ENCODE measurements at regions not wholly inside any gene's neighbourhood (a gene's known extent, or its start where the extent isn't known, plus 50 kb on each side); places are given as distances from the start of the nearest gene placed in this dataset.

DNA sequence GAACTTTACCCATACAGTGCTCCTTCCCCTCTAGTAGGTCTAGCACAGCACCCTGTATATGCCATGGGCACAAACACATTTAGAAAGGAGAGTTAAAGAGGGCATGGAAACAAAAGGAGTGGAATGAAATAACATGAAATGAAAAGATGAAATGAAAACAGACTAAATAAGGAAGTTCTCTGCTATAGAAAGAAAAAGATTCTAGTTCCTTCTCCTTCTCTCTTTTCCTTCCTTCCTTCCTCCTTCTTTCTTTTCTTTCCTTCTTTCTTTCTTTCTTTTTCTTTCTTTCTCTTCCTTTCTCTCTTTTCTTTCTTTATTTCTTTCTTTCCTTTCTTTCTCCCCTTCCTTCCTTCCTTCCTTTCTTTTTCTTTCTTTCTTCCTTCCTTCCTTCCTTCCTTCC is 2197.4 kb downstream of the PCDH7 start:
- TF ChIP-seq, protein P1, sequence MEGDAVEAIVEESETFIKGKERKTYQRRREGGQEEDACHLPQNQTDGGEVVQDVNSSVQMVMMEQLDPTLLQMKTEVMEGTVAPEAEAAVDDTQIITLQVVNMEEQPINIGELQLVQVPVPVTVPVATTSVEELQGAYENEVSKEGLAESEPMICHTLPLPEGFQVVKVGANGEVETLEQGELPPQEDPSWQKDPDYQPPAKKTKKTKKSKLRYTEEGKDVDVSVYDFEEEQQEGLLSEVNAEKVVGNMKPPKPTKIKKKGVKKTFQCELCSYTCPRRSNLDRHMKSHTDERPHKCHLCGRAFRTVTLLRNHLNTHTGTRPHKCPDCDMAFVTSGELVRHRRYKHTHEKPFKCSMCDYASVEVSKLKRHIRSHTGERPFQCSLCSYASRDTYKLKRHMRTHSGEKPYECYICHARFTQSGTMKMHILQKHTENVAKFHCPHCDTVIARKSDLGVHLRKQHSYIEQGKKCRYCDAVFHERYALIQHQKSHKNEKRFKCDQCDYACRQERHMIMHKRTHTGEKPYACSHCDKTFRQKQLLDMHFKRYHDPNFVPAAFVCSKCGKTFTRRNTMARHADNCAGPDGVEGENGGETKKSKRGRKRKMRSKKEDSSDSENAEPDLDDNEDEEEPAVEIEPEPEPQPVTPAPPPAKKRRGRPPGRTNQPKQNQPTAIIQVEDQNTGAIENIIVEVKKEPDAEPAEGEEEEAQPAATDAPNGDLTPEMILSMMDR (IDR thresholded peaks at IDR 0.05), result no peak
- TF ChIP-seq POLR2A (IDR thresholded peaks at IDR 0.05), result no peak

Measured in adrenal gland (tissue), 5 donors.